OCI-LY3 (cell line): ENCODE measurements at regions not wholly inside any gene's neighbourhood (a gene's known extent, or its start where the extent isn't known, plus 50 kb on each side); places are given as distances from the start of the nearest gene placed in this dataset.
"Not testable (repeated sequence)": the region's sequence is repeated elsewhere in the genome, so short reads cannot be mapped to it uniquely, and the experiment has no call there.

Experiments
- H2AFZ ChIP-seq: fragments of 200-600, 300-600 bp; shearing (Covaris generic); 2 replicates; pipeline ENCODE4 v1.6.0; 2014; ENCODE audit warnings: antibody characterized with exemption, low read depth, low read length
- H3K27ac ChIP-seq: fragments of 200-600, 300-600 bp; sonication (generic); 2 replicates; pipeline ENCODE4 v1.5.1; 2014; ENCODE audit warnings: mild to moderate bottlenecking, low read length, moderate library complexity, mixed read lengths
- H3K27me3 ChIP-seq: fragments of 200-600, 300-600 bp; sonication (generic); 2 replicates; pipeline ENCODE4 v1.6.1; 2014; ENCODE audit warnings: low read depth, low read length, mixed read lengths
- H3K36me3 ChIP-seq: fragments of 200-600, 300-600 bp; sonication (generic); replicated peaks from 2 replicates; pipeline ENCODE3; 2014; ENCODE audit warnings: low read depth, low read length, mixed read lengths
- H3K4me1 ChIP-seq: fragments of 300-600, 200-600 bp; sonication (generic); 2 replicates; pipeline ENCODE4 v1.6.1; 2014; ENCODE audit warnings: low read length, mixed read lengths
- H3K4me2 ChIP-seq: fragments of 200-600, 300-600 bp; sonication (generic); 2 replicates; pipeline ENCODE4 v1.6.1; 2014; ENCODE audit warnings: low read length, mixed read lengths
- H3K4me3 ChIP-seq: fragments of 300-600, 200-600 bp; sonication (generic); 2 replicates; pipeline ENCODE4 v1.5.1; 2014; ENCODE audit warnings: antibody characterized with exemption, mild to moderate bottlenecking, low read length, moderate library complexity
- H3K79me2 ChIP-seq: fragments of 300-600, 200-600 bp; shearing (Covaris generic); 2 replicates; pipeline ENCODE4 v1.6.1; 2014; ENCODE audit warnings: mild to moderate bottlenecking, low read length, mixed read lengths
- H3K9ac ChIP-seq: fragments of 300-600, 200-600 bp; shearing (Covaris generic); 2 replicates; pipeline ENCODE4 v1.6.0; 2014; ENCODE audit warnings: mild to moderate bottlenecking, low read length, moderate library complexity
- H3K9me3 ChIP-seq: fragments of 200-600, 300-600 bp; shearing (Covaris generic); 2 replicates; pipeline ENCODE4 v1.6.1; 2014; ENCODE audit warnings: low read length, mixed read lengths; ENCODE audit not compliant: insufficient read depth
- H4K20me1 ChIP-seq: fragments of 200-600, 300-600 bp; sonication (generic); 2 replicates; pipeline ENCODE4 v1.6.1; 2016; ENCODE audit warnings: low read length, mixed read lengths; ENCODE audit not compliant: insufficient read depth
- CTCF ChIP-seq: fragments of 200-600, 300-600 bp; sonication (generic); IDR thresholded peaks from 2 replicates; pipeline ENCODE4 v1.5.1; 2014; ENCODE audit warnings: antibody characterized with exemption, low read length, low read depth
- EZH2phosphoT487 ChIP-seq: fragments of 200-600 bp; shearing (Covaris generic); IDR thresholded peaks from 2 replicates; pipeline ENCODE4 v1.6.1; 2018; ENCODE audit warnings: antibody characterized with exemption, mixed run types, low read depth

DNA sequence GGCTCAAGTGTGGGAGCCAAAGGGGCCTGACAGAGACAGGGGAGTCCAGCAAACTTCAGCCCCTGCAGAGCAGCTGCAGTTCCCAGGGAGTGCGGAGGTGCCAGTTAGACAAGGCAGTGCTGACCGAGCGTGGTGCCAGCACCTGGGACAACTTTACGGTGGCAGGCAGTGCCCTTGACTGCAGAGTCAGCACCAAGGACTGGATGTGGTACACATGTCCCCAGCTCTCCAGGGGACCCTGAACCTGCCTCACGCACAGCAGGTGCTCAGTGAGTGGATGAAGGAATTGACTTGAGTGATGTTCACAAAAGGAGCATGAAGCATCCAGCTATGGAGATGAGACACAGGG lies 296.5 kb downstream of the SIPA1L2 start:
- no peaks in the 10 kb centered on the region for H3K4me1 ChIP-seq
- H4K20me1 ChIP-seq: no peaks in the 10 kb centered on the region
- H3K4me2 ChIP-seq: no peak overlapping the region
- TF ChIP-seq EZH2phosphoT487 (no peak), CTCF (no peak)
- H3K9ac ChIP-seq: no peak overlapping the region
- no peak overlapping the region for H3K4me3 ChIP-seq
- H3K9me3 ChIP-seq: no peaks in the 10 kb centered on the region; the same call in 1 of the 2 replicates
- no peaks in the 10 kb centered on the region for H3K79me2 ChIP-seq
- H2AFZ ChIP-seq: no peak overlapping the region
- H3K27me3 ChIP-seq: no peaks in the 10 kb centered on the region
- H3K27ac ChIP-seq: no peak overlapping the region
- no peaks in the 10 kb centered on the region for H3K36me3 ChIP-seq

DNA sequence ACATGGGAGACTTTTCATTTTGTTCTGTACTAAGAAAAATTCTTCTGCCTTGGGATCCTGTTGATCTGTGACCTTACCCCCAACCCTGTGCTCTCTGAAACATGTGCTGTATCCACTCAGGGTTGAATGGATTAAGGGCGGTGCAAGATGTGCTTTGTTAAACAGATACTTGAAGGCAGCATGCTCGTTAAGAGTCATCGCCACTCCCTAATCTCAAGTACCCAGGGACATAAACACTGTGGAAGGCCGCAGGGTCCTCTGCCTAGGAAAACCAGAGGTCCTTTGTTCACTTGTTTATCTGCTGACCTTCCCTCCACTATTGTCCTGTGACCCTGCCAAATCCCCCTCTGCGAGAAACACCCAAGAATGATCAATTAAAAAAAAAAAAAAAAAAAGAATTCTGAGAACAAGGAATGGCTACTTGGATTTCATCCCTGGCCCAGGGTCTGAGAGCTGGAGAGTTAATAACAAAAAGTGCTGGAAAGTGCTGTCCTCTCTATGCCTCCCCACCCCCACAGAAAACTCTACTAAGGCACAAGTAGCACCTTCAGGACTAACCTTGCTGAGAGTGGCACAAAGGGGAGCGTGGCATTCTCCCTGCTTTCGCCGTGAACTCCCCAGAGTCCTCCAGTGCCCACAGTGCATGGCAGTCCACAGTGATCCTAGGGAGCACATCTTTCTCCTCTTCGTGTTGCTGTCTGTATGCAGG lies 297.1 kb downstream of the SIPA1L2 start:
- not testable (repeated sequence) for H3K79me2 ChIP-seq, H3K4me3 ChIP-seq, H3K27me3 ChIP-seq, H3K9ac ChIP-seq, H3K4me2 ChIP-seq, H4K20me1 ChIP-seq, H3K4me1 ChIP-seq, H3K9me3 ChIP-seq, H3K27ac ChIP-seq, H3K36me3 ChIP-seq, H2AFZ ChIP-seq

DNA sequence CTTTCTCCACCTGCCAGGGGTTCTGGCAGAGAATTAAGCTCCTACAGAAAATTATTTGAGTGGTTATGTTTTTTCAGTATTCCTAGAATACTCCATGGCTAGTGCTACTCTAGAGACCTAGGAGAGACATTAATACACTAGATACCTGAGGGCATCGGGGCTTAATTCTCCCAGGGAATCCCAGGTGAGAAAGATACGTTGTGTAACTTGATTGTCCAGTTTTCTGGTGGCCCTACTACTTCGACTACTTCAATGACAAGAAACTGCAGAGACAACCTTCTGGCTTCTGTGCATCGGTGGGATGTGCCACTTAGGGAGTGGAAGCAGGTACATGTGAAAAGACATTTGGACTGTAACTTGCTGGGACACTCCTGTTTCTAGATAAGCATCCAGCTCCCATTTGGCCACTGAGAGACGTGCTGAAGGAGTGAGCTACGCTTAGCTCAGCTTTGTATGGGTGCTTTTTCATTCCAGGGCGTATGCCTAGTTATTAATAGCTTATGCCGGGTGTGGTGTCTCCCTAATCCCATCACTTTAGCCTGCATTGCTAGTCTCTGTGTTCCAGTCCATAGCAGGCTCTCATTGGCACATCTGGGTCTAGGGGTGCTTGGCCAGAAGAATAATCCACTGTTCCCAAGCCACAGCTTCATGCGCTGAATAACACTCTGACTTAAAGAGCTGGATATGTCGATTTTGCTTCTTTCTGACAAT lies 300.7 kb downstream of the SIPA1L2 start:
- Histone ChIP-seq H3K4me3 (no peak overlapping the region), H3K36me3 (no peaks in the 10 kb centered on the region), H2AFZ (no peak overlapping the region), H3K4me1 (no peaks in the 10 kb centered on the region), H3K9ac (no peak overlapping the region), H3K27me3 (no peaks in the 10 kb centered on the region; the same call in 1 of the 2 replicates), H3K27ac (no peak overlapping the region), H3K4me2 (no peak overlapping the region), H4K20me1 (no peaks in the 10 kb centered on the region), H3K79me2 (no peaks in the 10 kb centered on the region), H3K9me3 (no peaks in the 10 kb centered on the region; the same call in 1 of the 2 replicates)
- TF ChIP-seq EZH2phosphoT487 (no peak), CTCF (no peak)

DNA sequence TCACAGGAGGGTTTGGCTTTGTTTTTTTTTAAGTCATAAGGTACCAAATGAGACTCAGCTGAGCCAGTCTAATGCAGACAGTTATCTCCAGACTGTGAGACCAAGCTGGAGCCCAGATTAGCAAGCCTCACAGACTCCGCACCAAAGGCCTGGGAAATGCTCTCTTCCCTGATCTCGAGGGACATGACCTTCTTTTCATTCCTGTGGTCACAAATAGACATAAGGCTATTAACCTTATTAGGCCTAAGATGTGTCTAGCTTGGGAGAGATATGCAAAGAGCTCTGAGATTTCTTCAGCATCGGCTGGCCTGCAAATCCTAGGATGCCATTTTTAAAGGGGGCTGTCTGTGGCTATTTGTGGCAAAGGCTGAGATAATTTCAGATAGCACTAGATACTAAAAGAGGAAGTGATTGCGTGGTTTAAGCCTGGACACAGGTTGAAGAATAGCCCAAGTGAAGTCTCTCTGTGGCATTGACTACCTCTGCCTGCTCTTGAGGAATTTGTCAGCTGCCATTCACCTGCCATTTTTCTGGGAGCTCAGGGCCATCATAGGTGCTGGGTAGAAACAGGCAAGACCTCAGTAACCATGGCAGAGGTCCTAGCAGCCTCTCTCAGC lies 301.3 kb downstream of the SIPA1L2 start:
- no peak overlapping the region for H2AFZ ChIP-seq
- no peak overlapping the region for H3K27ac ChIP-seq
- no peaks in the 10 kb centered on the region for H3K4me1 ChIP-seq
- H3K9me3 ChIP-seq: no peaks in the 10 kb centered on the region; the same call in 1 of the 2 replicates
- no peaks in the 10 kb centered on the region for H3K79me2 ChIP-seq
- no peaks in the 10 kb centered on the region for H4K20me1 ChIP-seq
- H3K9ac ChIP-seq: no peak overlapping the region
- TF ChIP-seq EZH2phosphoT487 (no peak), CTCF (no peak)
- H3K36me3 ChIP-seq: no peaks in the 10 kb centered on the region
- no peak overlapping the region for H3K4me2 ChIP-seq
- H3K27me3 ChIP-seq: no peaks in the 10 kb centered on the region; the same call in 1 of the 2 replicates
- no peak overlapping the region for H3K4me3 ChIP-seq
